Endothelial cell of umbilical vein (primary cell): ENCODE measurements at regions not wholly inside any gene's neighbourhood (a gene's known extent, or its start where the extent isn't known, plus 50 kb on each side); places are given as distances from the start of the nearest gene placed in this dataset.

Experiments
- BruUV-seq: library from RNA; stranded (reverse); fragments of 400-500 nt; replicated peaks from 2 replicates; lab custom pipeline; 2021; lab: Mats Ljungman, UMichigan
- CTCF ChIA-PET: fragments of 300-600, 350-600 bp; sonication (Branson Sonifier 250); formaldehyde crosslinking; loops from one replicate; lab custom pipeline; 2021; ENCODE audit warnings: antibody characterized with exemption, inconsistent platforms; lab: Charles Lee
- POLR2A ChIA-PET: fragments of 300-600, 350-600 bp; sonication (Branson Sonifier 250); formaldehyde crosslinking; loops from one replicate; lab custom pipeline; 2021; ENCODE audit warnings: antibody characterized with exemption, inconsistent platforms; lab: Charles Lee
- DNase-seq: peaks from one replicate; pipeline ENCODE4 v3.0.0-alpha.2; 2011; ENCODE audit warnings: low read depth, low spot score
- FAIRE-seq: peaks from 2 replicates; lab custom pipeline; 2011; peaks lifted over from hg19 to GRCh38; lab: Jason Lieb, UNC
- H2AFZ ChIP-seq: 2 replicates; pipeline ENCODE4 v1.6.0; 2012; ENCODE audit warnings: low read depth, low read length, control low read depth, inconsistent platforms
- H3K27ac ChIP-seq: 2 replicates; pipeline ENCODE4 v1.5.1; 2011; ENCODE audit warnings: low read depth, mild to moderate bottlenecking, control low read depth, low read length, moderate library complexity; ENCODE audit not compliant: insufficient read depth
- H3K27me3 ChIP-seq, 2 experiments: 2 replicates each; pipeline versions ENCODE4 v1.6.0 to v1.6.1; 2011; ENCODE audit warnings: low read length in 2 of 2, mixed read lengths in 1 of 2; ENCODE audit not compliant: control insufficient read depth in 2 of 2, insufficient read depth in 2 of 2
- H3K36me3 ChIP-seq, 2 experiments: 2 replicates in 1 of 2; 3 replicates in 1 of 2; pipeline ENCODE4 v1.5.1; 2011; ENCODE audit warnings: low read length in 2 of 2, mild to moderate bottlenecking in 1 of 2, moderate library complexity in 1 of 2; ENCODE audit not compliant: control insufficient read depth in 2 of 2, insufficient read depth in 2 of 2; ENCODE audit errors: extremely low read depth in 1 of 2
- H3K4me1 ChIP-seq: 3 replicates; pipeline ENCODE4 v1.5.1; 2011; ENCODE audit warnings: mild to moderate bottlenecking, low read length; ENCODE audit not compliant: control insufficient read depth, insufficient read depth; ENCODE audit errors: extremely low read depth
- H3K4me2 ChIP-seq: 2 replicates; pipeline ENCODE4 v1.6.1; 2011; ENCODE audit warnings: low read length, control low read depth, mixed read lengths; ENCODE audit not compliant: insufficient read depth
- H3K4me3 ChIP-seq, 3 experiments: fragments of 200-600 bp in 1 of 3; sonication (generic), shearing (Covaris generic) in 1 of 3; replicated peaks in 1 of 3; 2 replicates each; pipeline ENCODE4 v1.5.1; 2011 to 2016; ENCODE audit warnings: control low read depth in 3 of 3, low read length in 3 of 3, mild to moderate bottlenecking in 2 of 3, inconsistent platforms in 1 of 3, low read depth in 1 of 3, moderate library complexity in 1 of 3; ENCODE audit not compliant: insufficient read depth in 1 of 3
- H3K79me2 ChIP-seq: 2 replicates; pipeline ENCODE4 v1.6.0; 2012; ENCODE audit warnings: low read length, inconsistent platforms; ENCODE audit not compliant: control insufficient read depth, insufficient read depth
- H3K9ac ChIP-seq: replicated peaks from 2 replicates; pipeline ENCODE3; 2011; ENCODE audit warnings: low read length, control low read depth; ENCODE audit not compliant: insufficient read depth; ENCODE audit errors: extremely low read depth
- H3K9me1 ChIP-seq: replicated peaks from 3 replicates; pipeline ENCODE4 v1.6.0; 2011; ENCODE audit warnings: mild to moderate bottlenecking, low read length; ENCODE audit not compliant: control insufficient read depth, insufficient read depth; ENCODE audit errors: extremely low read depth
- H3K9me3 ChIP-seq: replicated peaks from 2 replicates; pipeline ENCODE4 v1.5.1; 2012; ENCODE audit warnings: low read length, inconsistent platforms; ENCODE audit not compliant: control insufficient read depth, insufficient read depth
- H4K20me1 ChIP-seq: replicated peaks from 2 replicates; pipeline ENCODE3; 2011; ENCODE audit warnings: mild to moderate bottlenecking, low read length; ENCODE audit not compliant: control insufficient read depth, insufficient read depth; ENCODE audit errors: extremely low read depth
- EZH2 ChIP-seq: IDR thresholded peaks from 2 replicates; pipeline ENCODE4 v1.6.1; 2012; ENCODE audit warnings: borderline replicate concordance, low read depth, mild to moderate bottlenecking, moderate library complexity, low read length, inconsistent platforms; ENCODE audit not compliant: severe bottlenecking
- FOS ChIP-seq: IDR thresholded peaks from 2 replicates; pipeline ENCODE4 v1.6.1; 2011; ENCODE audit warnings: mild to moderate bottlenecking, low read length, moderate library complexity, borderline replicate concordance; ENCODE audit not compliant: insufficient read depth
- GATA2 ChIP-seq: IDR thresholded peaks from 2 replicates; pipeline ENCODE4 v1.7.0; 2011; ENCODE audit warnings: low read depth, mild to moderate bottlenecking, moderate library complexity, mixed read lengths, low read length; ENCODE audit not compliant: insufficient read length, insufficient read depth
- JUN ChIP-seq: IDR thresholded peaks from 2 replicates; pipeline ENCODE4 v1.6.1; 2011; ENCODE audit warnings: borderline replicate concordance, low read depth; ENCODE audit not compliant: insufficient read length, insufficient read depth
- MYC ChIP-seq: IDR thresholded peaks from one replicate; pipeline ENCODE4 v1.6.1; 2011; ENCODE audit warnings: mild to moderate bottlenecking, low read depth, low read length
- POLR2A ChIP-seq: IDR thresholded peaks from 2 replicates; pipeline ENCODE4 v1.6.1; 2012; ENCODE audit warnings: low read depth, mild to moderate bottlenecking, control low read depth, low read length
- POLR2AphosphoS5 ChIP-seq: IDR thresholded peaks from 2 replicates; pipeline ENCODE4 v1.6.1; 2012; ENCODE audit warnings: low read depth, mild to moderate bottlenecking, control low read depth, low read length, moderate library complexity; ENCODE audit not compliant: insufficient read depth
- dilution Hi-C: fragments of 300-500 bp; cut with MboI; formaldehyde crosslinking; loops from one replicate; pipeline ENCODE4 v1.15.0; 2019; ENCODE audit warnings: low sequenced_read_pairs; ENCODE audit not compliant: extremely low pct_ligation_motif_present
- intact Hi-C: fragments of 100-400 bp; cut with micrococcal nuclease; formaldehyde crosslinking; loops from one replicate; pipeline ENCODE4 v1.10.0; 2022
- TF ChIP-seq, protein P1 (sequence below): IDR thresholded peaks from 2 replicates; pipeline ENCODE4 v1.6.1; 2011; ENCODE audit not compliant: insufficient read depth, insufficient read length
- TF ChIP-seq, protein P2 (sequence below), 2 donors: IDR thresholded peaks; 1 replicate in 1 of 2; 2 replicates in 1 of 2; pipeline ENCODE4 v1.5.1; 2011; ENCODE audit warnings: low read length in 2 of 2, mild to moderate bottlenecking in 2 of 2, moderate library complexity in 2 of 2, control low read depth in 1 of 2, inconsistent platforms in 1 of 2, low read depth in 1 of 2; ENCODE audit not compliant: insufficient read depth in 1 of 2; ENCODE audit errors: extremely low read depth in 1 of 2

DNA sequence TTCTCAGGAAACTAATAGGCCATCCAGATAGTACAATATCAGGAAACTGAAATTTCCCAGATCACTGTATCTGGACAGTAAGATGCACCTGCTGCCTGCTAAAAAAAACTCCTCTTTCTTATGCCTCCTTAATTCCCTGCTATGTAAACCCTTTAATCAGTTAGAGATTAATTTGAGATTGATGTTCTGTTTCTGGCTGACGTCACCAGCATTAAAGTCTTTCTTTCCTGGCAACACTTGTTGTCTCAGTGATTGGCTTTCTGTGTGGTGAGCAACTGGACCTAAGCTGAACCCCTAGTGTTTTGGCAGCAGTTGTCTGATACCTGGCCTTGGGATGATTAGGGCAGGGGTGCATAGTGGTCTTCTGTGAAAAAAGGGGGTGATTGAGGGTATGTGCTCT lies 175.8 kb downstream of the TENT4A start:
- Histone ChIP-seq H2AFZ (no peak overlapping the region), H3K4me3 (no peak overlapping the region), H3K9me1 (no peaks in the 10 kb centered on the region), H3K36me3 (no peaks in the 10 kb centered on the region), H3K9ac (no peak overlapping the region), H3K27ac (no peak overlapping the region), H3K27me3 (no peaks in the 10 kb centered on the region), H3K4me1 (no peaks in the 10 kb centered on the region), H3K4me2 (no peak overlapping the region), H4K20me1 (no peaks in the 10 kb centered on the region), H3K79me2 (no peaks in the 10 kb centered on the region), H3K9me3 (peaks cover 5% of the 10 kb centered on the region)
- DNase-seq: no peak
- ChIA-PET CTCF (no interaction called here), POLR2A (no interaction called here)
- dilution Hi-C loops: no loop called here
- intact Hi-C loops: no loop called here
- FAIRE-seq: no peak
- TF ChIP-seq MYC (no peak), EZH2 (no peak), POLR2AphosphoS5 (no peak), FOS (no peak), GATA2 (no peak), POLR2A (no peak), JUN (no peak)
- TF ChIP-seq, protein P1, sequence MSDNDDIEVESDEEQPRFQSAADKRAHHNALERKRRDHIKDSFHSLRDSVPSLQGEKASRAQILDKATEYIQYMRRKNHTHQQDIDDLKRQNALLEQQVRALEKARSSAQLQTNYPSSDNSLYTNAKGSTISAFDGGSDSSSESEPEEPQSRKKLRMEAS: no peak
- TF ChIP-seq, protein P2, sequence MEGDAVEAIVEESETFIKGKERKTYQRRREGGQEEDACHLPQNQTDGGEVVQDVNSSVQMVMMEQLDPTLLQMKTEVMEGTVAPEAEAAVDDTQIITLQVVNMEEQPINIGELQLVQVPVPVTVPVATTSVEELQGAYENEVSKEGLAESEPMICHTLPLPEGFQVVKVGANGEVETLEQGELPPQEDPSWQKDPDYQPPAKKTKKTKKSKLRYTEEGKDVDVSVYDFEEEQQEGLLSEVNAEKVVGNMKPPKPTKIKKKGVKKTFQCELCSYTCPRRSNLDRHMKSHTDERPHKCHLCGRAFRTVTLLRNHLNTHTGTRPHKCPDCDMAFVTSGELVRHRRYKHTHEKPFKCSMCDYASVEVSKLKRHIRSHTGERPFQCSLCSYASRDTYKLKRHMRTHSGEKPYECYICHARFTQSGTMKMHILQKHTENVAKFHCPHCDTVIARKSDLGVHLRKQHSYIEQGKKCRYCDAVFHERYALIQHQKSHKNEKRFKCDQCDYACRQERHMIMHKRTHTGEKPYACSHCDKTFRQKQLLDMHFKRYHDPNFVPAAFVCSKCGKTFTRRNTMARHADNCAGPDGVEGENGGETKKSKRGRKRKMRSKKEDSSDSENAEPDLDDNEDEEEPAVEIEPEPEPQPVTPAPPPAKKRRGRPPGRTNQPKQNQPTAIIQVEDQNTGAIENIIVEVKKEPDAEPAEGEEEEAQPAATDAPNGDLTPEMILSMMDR (IDR thresholded peaks at IDR 0.05; ENCODE audit: extremely low read depth in 1 of 2, insufficient read depth in 1 of 2, low read depth in 1 of 2, low read length in 2 of 2): no peak
- BruUV-seq: no TSS peak
